Left lung (tissue), 4 donors: ENCODE measurements at regions not wholly inside any gene's neighbourhood (a gene's known extent, or its start where the extent isn't known, plus 50 kb on each side); places are given as distances from the start of the nearest gene placed in this dataset.

Source experiments
- ATAC-seq: fragments of 200-7000 bp; cut with Tn5 transposase; one replicate; pipeline ENCODE4 v1.9.1; 2020; ENCODE audit warnings: moderate library complexity
- DNase-seq, 4 donors: peaks; one replicate each; pipeline ENCODE4 v3.0.0-alpha.2; 2013 to 2020
- H3K27ac ChIP-seq, 2 donors: fragments of 200-600 bp; sonication (generic) in 1 of 2; one replicate each; pipeline versions ENCODE4 v1.5.0 to v1.8.0; 2020 to 2021
- H3K27me3 ChIP-seq, 2 donors: fragments of 200-600 bp; sonication (generic) in 1 of 2; one replicate each; pipeline versions ENCODE4 v1.5.0 to v1.8.0; 2020 to 2021
- H3K36me3 ChIP-seq, 2 donors: fragments of 200-600 bp; sonication (generic) in 1 of 2; one replicate each; pipeline versions ENCODE4 v1.5.0 to v1.8.0; 2020 to 2021
- H3K4me1 ChIP-seq, 2 donors: fragments of 200-600 bp; one replicate each; pipeline ENCODE4 v1.8.0; 2021
- H3K4me3 ChIP-seq, 2 donors: fragments of 200-600 bp; sonication (generic) in 1 of 2; one replicate each; pipeline versions ENCODE4 v1.5.0 to v1.8.0; 2020 to 2021; ENCODE audit warnings: mild to moderate bottlenecking in 1 of 2
- H3K9me3 ChIP-seq, 2 donors: fragments of 200-600 bp; sonication (generic) in 1 of 2; one replicate each; pipeline versions ENCODE4 v1.5.0 to v1.8.0; 2020 to 2021
- CTCF ChIP-seq, 2 donors: fragments of 200-600 bp; sonication (generic) in 1 of 2; IDR thresholded peaks; one replicate each; pipeline versions ENCODE4 v1.5.0 to v1.8.0; 2021; ENCODE audit warnings: antibody characterized with exemption in 2 of 2
- intact Hi-C, 2 donors: fragments of 100-400 bp; cut with DNase I; formaldehyde crosslinking; loops; one replicate each; pipeline versions ENCODE4 v1.11.2 to v1.14.2; 2022
- donor health status: DM: no; HTN: yes; CAD: no.
- donor health status: DM: no; HTN: no; CAD: no.

GRCh38 chr12:107853479-107853878 lies 79.0 kb downstream of the ASCL4 start:
- Histone ChIP-seq H3K4me1 (no peaks in the 10 kb centered on the region), H3K27ac (no peak overlapping the region), H3K9me3 (no peaks in the 10 kb centered on the region), H3K4me3 (no peak overlapping the region), H3K36me3 (no peaks in the 10 kb centered on the region), H3K27me3 (peaks cover 15 to 65% of the 10 kb centered on the region in 2 donors)
- DNase-seq (no peak), ATAC-seq (no peak)
- intact Hi-C loops: no loop called here
- TF ChIP-seq CTCF (IDR thresholded peaks at IDR 0.05): no peak

- DNase-seq: no peak
- Histone ChIP-seq H3K9me3 (no peaks in the 10 kb centered on the region), H3K4me3 (no peak overlapping the region), H3K27ac (no peak overlapping the region), H3K4me1 (no peaks in the 10 kb centered on the region), H3K27me3 (peaks cover 18 to 62% of the 10 kb centered on the region in 2 donors), H3K36me3 (no peaks in the 10 kb centered on the region)
- intact Hi-C loops: no loop called here
- no peak for TF ChIP-seq CTCF (IDR thresholded peaks at IDR 0.05)
- ATAC-seq: no peak
Measured at GRCh38 chr12:107855471-107855870, 81.0 kb downstream of the ASCL4 start.

- intact Hi-C loops: no loop called here
- no peak for TF ChIP-seq CTCF (IDR thresholded peaks at IDR 0.05)
- no peak for ATAC-seq
Measured at GRCh38 chr12:107856096-107856495, 81.6 kb downstream of the ASCL4 start.

GRCh38 chr12:107857191-107857590 lies 82.7 kb downstream of the ASCL4 start:
- Histone ChIP-seq H3K27ac (no peak overlapping the region), H3K4me3 (no peak overlapping the region), H3K4me1 (no peaks in the 10 kb centered on the region), H3K9me3 (no peaks in the 10 kb centered on the region), H3K27me3 (peaks cover 20 to 73% of the 10 kb centered on the region in 2 donors), H3K36me3 (no peaks in the 10 kb centered on the region)
- intact Hi-C loops: no loop called here
- no peak for ATAC-seq
- no peak for DNase-seq
- no peak for TF ChIP-seq CTCF (IDR thresholded peaks at IDR 0.05)

More at GRCh38 chr12:107856096-107856495, 81.6 kb downstream of the ASCL4 start:
- peaks cover 18 to 63% of the 10 kb centered on the region in 2 donors for H3K27me3 ChIP-seq
- no peaks in the 10 kb centered on the region for H3K4me1 ChIP-seq
- no peak overlapping the region for H3K27ac ChIP-seq
- no peak overlapping the region for H3K4me3 ChIP-seq
- no peaks in the 10 kb centered on the region for H3K9me3 ChIP-seq
- no peaks in the 10 kb centered on the region for H3K36me3 ChIP-seq
- no peak for DNase-seq

- no peak for TF ChIP-seq CTCF (IDR thresholded peaks at IDR 0.05)
- ATAC-seq (no peak), DNase-seq (no peak)
- Histone ChIP-seq H3K27ac (no peak overlapping the region), H3K4me3 (no peak overlapping the region), H3K36me3 (no peaks in the 10 kb centered on the region), H3K27me3 (peaks cover 26 to 82% of the 10 kb centered on the region in 2 donors), H3K9me3 (no peaks in the 10 kb centered on the region), H3K4me1 (no peaks in the 10 kb centered on the region)
- intact Hi-C loops: no loop called here
Measured at GRCh38 chr12:107859367-107859766, 84.9 kb downstream of the ASCL4 start.
